ENCODE measurements at regions not wholly inside any gene's neighbourhood (a gene's known extent, or its start where the extent isn't known, plus 50 kb on each side); places are given as distances from the start of the nearest gene placed in this dataset.

DNA sequence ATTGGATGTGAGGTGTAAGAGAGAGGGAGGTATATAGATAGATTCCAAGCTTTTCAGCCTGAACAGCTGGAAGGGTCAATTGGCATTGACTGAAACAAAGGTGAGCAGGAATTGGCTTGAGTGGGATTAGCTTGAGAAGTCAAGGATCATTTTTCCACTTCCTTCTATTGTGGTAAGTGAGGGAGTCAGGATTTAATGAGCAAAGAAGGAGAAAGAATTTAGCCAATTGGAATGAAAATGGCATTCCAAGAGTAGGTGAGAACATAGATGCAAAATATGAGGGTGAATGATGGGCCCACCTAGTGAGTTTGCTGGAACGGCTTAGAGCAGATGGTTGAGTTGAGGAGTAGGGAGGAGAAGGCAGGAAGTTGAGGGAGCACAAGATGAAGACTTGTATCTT is 56.5 kb upstream of the ETV6 start:
- TF ChIP-seq POLR2A (IDR thresholded peaks at IDR 0.05; ENCODE audit: low read depth, low read length): no peak
- TF ChIP-seq POLR2AphosphoS5 (IDR thresholded peaks at IDR 0.05; ENCODE audit: low read depth, low read length): no peak
- no peak for TF ChIP-seq TAF1 (IDR thresholded peaks at IDR 0.05; ENCODE audit: low read depth, low read length)
- no peak for TF ChIP-seq SPI1 (IDR thresholded peaks at IDR 0.05; ENCODE audit: low read depth, low read length)
- no peak for TF ChIP-seq POU2F2 (IDR thresholded peaks at IDR 0.05; ENCODE audit: low read depth, low read length)
- TF ChIP-seq PAX5 (IDR thresholded peaks at IDR 0.05; ENCODE audit: insufficient read depth, low read length, severe bottlenecking): no peak
